ENCODE measurements at regions not wholly inside any gene's neighbourhood (a gene's known extent, or its start where the extent isn't known, plus 50 kb on each side); places are given as distances from the start of the nearest gene placed in this dataset.

- H3K4me1 Mint-ChIP-seq: peaks cover 35% of the 10 kb centered on the region
- Histone ChIP-seq H3K9ac (ENCODE audit: extremely low read depth, low read length, poor library complexity, severe bottlenecking) (no peak overlapping the region), H3K4me3 (ENCODE audit: low read length) (no peak overlapping the region), H3K27me3 (ENCODE audit: control insufficient read depth, insufficient read depth, low read length, poor library complexity, severe bottlenecking) (no peaks in the 10 kb centered on the region), H3K9me3 (ENCODE audit: control insufficient read depth, low read length) (no peaks in the 10 kb centered on the region), H3K27ac (ENCODE audit: low read depth, low read length) (no peak overlapping the region), H3K4me1 (ENCODE audit: control insufficient read depth, insufficient read depth, low read length) (peaks cover 11% of the 10 kb centered on the region), H3K36me3 (ENCODE audit: control insufficient read depth, insufficient read depth, low read length) (no peaks in the 10 kb centered on the region)
- no peak overlapping the region for H3K27ac Mint-ChIP-seq
- H3K4me3 Mint-ChIP-seq: no peak overlapping the region
- TF ChIP-seq CTCF (conservative IDR thresholded peaks at IDR 0.05): no peak
- WGBS, 2 experiments (ENCODE audit: insufficient coverage in 1 of 2, insufficient read length in 1 of 2): 83 to 97% methylated on average over 1 to 2 of the region's 4 CpGs
- DNase-seq: no peak
- H3K9me3 Mint-ChIP-seq: no peaks in the 10 kb centered on the region
- H3K36me3 Mint-ChIP-seq (ENCODE audit: low read depth): no peaks in the 10 kb centered on the region
- peaks cover 20% of the 10 kb centered on the region for H3K27me3 Mint-ChIP-seq (ENCODE audit: insufficient read depth)
Measured at GRCh38 chr1:175872588-175872987, 129.2 kb upstream of the TNR start.

- H3K4me1 Mint-ChIP-seq: peaks cover 36% of the 10 kb centered on the region
Measured at GRCh38 chr1:175871647-175872046, 128.3 kb upstream of the TNR start.

GRCh38 chr1:175870217-175870616, 126.8 kb upstream of the TNR start:
- 64 to 79% methylated on average over 2 to 3 of the region's 3 CpGs for WGBS, 2 experiments (ENCODE audit: insufficient coverage in 1 of 2, insufficient read length in 1 of 2)
- H3K4me3 ChIP-seq (ENCODE audit: low read length): no peak overlapping the region
- H3K9me3 Mint-ChIP-seq: no peaks in the 10 kb centered on the region
- H3K9ac ChIP-seq (ENCODE audit: extremely low read depth, low read length, poor library complexity, severe bottlenecking): no peak overlapping the region
- peaks cover 17% of the 10 kb centered on the region for H3K27me3 Mint-ChIP-seq (ENCODE audit: insufficient read depth)
- no peaks in the 10 kb centered on the region for H3K36me3 ChIP-seq (ENCODE audit: control insufficient read depth, insufficient read depth, low read length)
- no peak for DNase-seq
- no peak overlapping the region for H3K27ac Mint-ChIP-seq
- H3K27me3 ChIP-seq (ENCODE audit: control insufficient read depth, insufficient read depth, low read length, poor library complexity, severe bottlenecking): no peaks in the 10 kb centered on the region
- no peak overlapping the region for H3K4me3 Mint-ChIP-seq
- peaks cover 41% of the 10 kb centered on the region for H3K4me1 Mint-ChIP-seq
- no peak overlapping the region for H3K27ac ChIP-seq (ENCODE audit: low read depth, low read length)
- no peaks in the 10 kb centered on the region for H3K9me3 ChIP-seq (ENCODE audit: control insufficient read depth, low read length)
- peaks cover 17% of the 10 kb centered on the region for H3K4me1 ChIP-seq (ENCODE audit: control insufficient read depth, insufficient read depth, low read length)
- no peak for TF ChIP-seq CTCF (conservative IDR thresholded peaks at IDR 0.05)
- no peaks in the 10 kb centered on the region for H3K36me3 Mint-ChIP-seq (ENCODE audit: low read depth)

More at GRCh38 chr1:175871647-175872046, 128.3 kb upstream of the TNR start:
- peaks cover 20% of the 10 kb centered on the region for H3K27me3 Mint-ChIP-seq (ENCODE audit: insufficient read depth)
- peaks cover 11% of the 10 kb centered on the region for H3K4me1 ChIP-seq (ENCODE audit: control insufficient read depth, insufficient read depth, low read length)
- no peak overlapping the region for H3K27ac Mint-ChIP-seq
- no peak for DNase-seq
- H3K4me3 Mint-ChIP-seq: no peak overlapping the region
- TF ChIP-seq CTCF (conservative IDR thresholded peaks at IDR 0.05): no peak
- H3K27me3 ChIP-seq (ENCODE audit: control insufficient read depth, insufficient read depth, low read length, poor library complexity, severe bottlenecking): no peaks in the 10 kb centered on the region
- 92 to 100% methylated on average over 2 to 4 of the region's 4 CpGs for WGBS, 2 experiments (ENCODE audit: insufficient coverage in 1 of 2, insufficient read length in 1 of 2)
- no peak overlapping the region for H3K27ac ChIP-seq (ENCODE audit: low read depth, low read length)
- no peak overlapping the region for H3K4me3 ChIP-seq (ENCODE audit: low read length)
- H3K9me3 ChIP-seq (ENCODE audit: control insufficient read depth, low read length): no peaks in the 10 kb centered on the region
- H3K9ac ChIP-seq (ENCODE audit: extremely low read depth, low read length, poor library complexity, severe bottlenecking): no peak overlapping the region
- no peaks in the 10 kb centered on the region for H3K36me3 ChIP-seq (ENCODE audit: control insufficient read depth, insufficient read depth, low read length)
- H3K36me3 Mint-ChIP-seq (ENCODE audit: low read depth): no peaks in the 10 kb centered on the region
- H3K9me3 Mint-ChIP-seq: no peaks in the 10 kb centered on the region

Data from endodermal cell (in vitro differentiated cells).